SK-N-SH treated with all-trans-retinoic acid at 6 μM for 48 hours (cell line): ENCODE measurements at regions not wholly inside any gene's neighbourhood (a gene's known extent, or its start where the extent isn't known, plus 50 kb on each side); places are given as distances from the start of the nearest gene placed in this dataset.

Source experiments
- CSRNP3 ChIP-seq: fragments of 250-450 bp; sonication (Bioruptor Pico); IDR thresholded peaks from 2 replicates; pipeline ENCODE4 v1.5.1; 2021; ENCODE audit warnings: mild to moderate bottlenecking, moderate library complexity
- TSHZ2 ChIP-seq: fragments of 250-450 bp; sonication (Bioruptor Pico); IDR thresholded peaks from 2 replicates; pipeline ENCODE4 v1.5.0; 2020; ENCODE audit warnings: mild to moderate bottlenecking, moderate library complexity
- ZC3H10 ChIP-seq: fragments of 250-450 bp; sonication (Bioruptor Pico); IDR thresholded peaks from 2 replicates; pipeline ENCODE4 v1.5.1; 2021; ENCODE audit warnings: mild to moderate bottlenecking, moderate library complexity
- ZFP3 ChIP-seq: fragments of 250-450 bp; sonication (Bioruptor Pico); IDR thresholded peaks from 2 replicates; pipeline ENCODE4 v1.5.0; 2020; ENCODE audit warnings: mild to moderate bottlenecking, moderate library complexity
- ZNF565 ChIP-seq: fragments of 450-650 bp; formaldehyde crosslinking; conservative IDR thresholded peaks from 2 replicates; pipeline ENCODE4 v1.5.0; 2020; ENCODE audit warnings: low read depth, mild to moderate bottlenecking, moderate library complexity

GRCh38 chr13:105607016-105607415 is 928.4 kb downstream of the EFNB2 start:
- TF ChIP-seq CSRNP3 (CRISPR knock-in tag) (no peak), ZNF565 (no peak), TSHZ2 (CRISPR knock-in tag) (no peak), ZC3H10 (CRISPR knock-in tag) (no peak), ZFP3 (no peak)
